Right atrium auricular region (tissue), 2 donors: ENCODE measurements at regions not wholly inside any gene's neighbourhood (a gene's known extent, or its start where the extent isn't known, plus 50 kb on each side); places are given as distances from the start of the nearest gene placed in this dataset.

Source experiments
- DNase-seq: peaks from one replicate; pipeline ENCODE4 v3.0.0-alpha.2; 2019; ENCODE audit warnings: low spot score
- H3K27ac ChIP-seq, 2 donors: fragments of 200-600 bp; sonication (generic); 1 replicate in 1 of 2; 2 replicates in 1 of 2; pipeline ENCODE4 v1.5.1; 2016 to 2019
- H3K27me3 ChIP-seq, 2 donors: fragments of 200-600 bp; sonication (generic); one replicate each; pipeline versions ENCODE4 v1.5.1 to v1.6.0; 2017 to 2019
- H3K36me3 ChIP-seq: fragments of 200-600 bp; sonication (generic); one replicate; pipeline ENCODE4 v1.5.1; 2016
- H3K4me1 ChIP-seq, 2 donors: fragments of 200-600 bp; sonication (generic); one replicate each; pipeline versions ENCODE4 v1.5.1 to v1.6.0; 2017 to 2019
- H3K4me3 ChIP-seq, 2 donors: fragments of 200-600 bp; sonication (generic); 1 replicate in 1 of 2; 2 replicates in 1 of 2; pipeline ENCODE4 v1.5.1; 2017 to 2019; ENCODE audit warnings: mild to moderate bottlenecking in 1 of 2, moderate library complexity in 1 of 2
- H3K9me3 ChIP-seq, 2 donors: fragments of 200-600 bp; sonication (generic); one replicate each; pipeline ENCODE4 v1.5.1; 2019
- CTCF ChIP-seq, 2 donors: fragments of 200-600 bp; sonication (generic); IDR thresholded peaks; one replicate each; pipeline ENCODE4 v1.5.1; 2019; ENCODE audit warnings: antibody characterized with exemption in 2 of 2

- TF ChIP-seq CTCF (IDR thresholded peaks at IDR 0.05): no peak
- no peak overlapping the region for H3K27ac ChIP-seq
These were observed 78.5 kb downstream of the C7orf25 start for GRCh38 chr7:42833411-42833810.

GRCh38 chr7:42832667-42833066 lies 79.2 kb downstream of the C7orf25 start:
- H3K4me3 ChIP-seq: no peak overlapping the region
- H3K4me1 ChIP-seq: peaks cover 0 to 9% of the 10 kb centered on the region in 2 donors
- TF ChIP-seq CTCF (IDR thresholded peaks at IDR 0.05): no peak

More at GRCh38 chr7:42833411-42833810, 78.5 kb downstream of the C7orf25 start:
- Histone ChIP-seq H3K27me3 (no peaks in the 10 kb centered on the region), H3K36me3 (no peaks in the 10 kb centered on the region), H3K9me3 (no peaks in the 10 kb centered on the region), H3K4me1 (peaks cover 0 to 9% of the 10 kb centered on the region in 2 donors), H3K4me3 (no peak overlapping the region)
- no peak for DNase-seq

GRCh38 chr7:42831718-42832522 lies 80.0 kb downstream of the C7orf25 start:
- H3K27me3 ChIP-seq: no peaks in the 10 kb centered on the region
- H3K4me3 ChIP-seq: no peak overlapping the region
- no peaks in the 10 kb centered on the region for H3K9me3 ChIP-seq
- no peaks in the 10 kb centered on the region for H3K36me3 ChIP-seq
- H3K27ac ChIP-seq: no peak overlapping the region
- DNase-seq: no peak
- H3K4me1 ChIP-seq: peaks cover 0 to 9% of the 10 kb centered on the region in 2 donors
- TF ChIP-seq CTCF (IDR thresholded peaks at IDR 0.05): peak; percentile 25 to 70

More at GRCh38 chr7:42832667-42833066, 79.2 kb downstream of the C7orf25 start:
- H3K36me3 ChIP-seq: no peaks in the 10 kb centered on the region
- H3K27me3 ChIP-seq: no peaks in the 10 kb centered on the region
- H3K27ac ChIP-seq: no peak overlapping the region
- no peaks in the 10 kb centered on the region for H3K9me3 ChIP-seq
- DNase-seq: no peak

- H3K27me3 ChIP-seq: no peaks in the 10 kb centered on the region
- H3K27ac ChIP-seq: no peak overlapping the region
- no peak for DNase-seq
- no peak for TF ChIP-seq CTCF (IDR thresholded peaks at IDR 0.05)
- H3K9me3 ChIP-seq: no peaks in the 10 kb centered on the region
- no peaks in the 10 kb centered on the region for H3K36me3 ChIP-seq
- H3K4me3 ChIP-seq: no peak overlapping the region
- peaks cover 0 to 9% of the 10 kb centered on the region in 2 donors for H3K4me1 ChIP-seq
These were observed 80.7 kb downstream of the C7orf25 start for GRCh38 chr7:42831006-42831717.

- DNase-seq: no peak
- TF ChIP-seq CTCF (IDR thresholded peaks at IDR 0.05): no peak
- Histone ChIP-seq H3K27me3 (no peaks in the 10 kb centered on the region), H3K4me1 (no peaks in the 10 kb centered on the region), H3K27ac (no peak overlapping the region), H3K4me3 (no peak overlapping the region), H3K36me3 (no peaks in the 10 kb centered on the region), H3K9me3 (peaks cover 0 to 19% of the 10 kb centered on the region in 2 donors)
These were observed 99.1 kb downstream of the C7orf25 start for GRCh38 chr7:42812779-42813178.
